Choroid plexus epithelial cell (primary cell): ENCODE measurements at regions not wholly inside any gene's neighbourhood (a gene's known extent, or its start where the extent isn't known, plus 50 kb on each side); places are given as distances from the start of the nearest gene placed in this dataset.

Experiments
- DNase-seq: peaks from one replicate; pipeline ENCODE4 v3.0.0-alpha.2; 2010; ENCODE audit warnings: low read depth
- H3K4me3 ChIP-seq: 2 replicates; pipeline ENCODE4 v1.5.1; 2011; ENCODE audit warnings: low read depth, mild to moderate bottlenecking, control low read depth, low read length, moderate library complexity
- CTCF ChIP-seq: conservative IDR thresholded peaks from 2 replicates; pipeline ENCODE4 v1.5.1; 2011; ENCODE audit warnings: low read depth, mild to moderate bottlenecking, control low read depth, inconsistent platforms, low read length, moderate library complexity

GRCh38 chr6:67094431-67094946 is 1387.5 kb upstream of the EYS start:
- no peak overlapping the region for H3K4me3 ChIP-seq
- DNase-seq, result no peak
- no peak for TF ChIP-seq CTCF

GRCh38 chr6:67073938-67074337 is 1366.9 kb upstream of the EYS start:
- no peak for DNase-seq
- no peak for TF ChIP-seq CTCF
- no peak overlapping the region for H3K4me3 ChIP-seq

DNA sequence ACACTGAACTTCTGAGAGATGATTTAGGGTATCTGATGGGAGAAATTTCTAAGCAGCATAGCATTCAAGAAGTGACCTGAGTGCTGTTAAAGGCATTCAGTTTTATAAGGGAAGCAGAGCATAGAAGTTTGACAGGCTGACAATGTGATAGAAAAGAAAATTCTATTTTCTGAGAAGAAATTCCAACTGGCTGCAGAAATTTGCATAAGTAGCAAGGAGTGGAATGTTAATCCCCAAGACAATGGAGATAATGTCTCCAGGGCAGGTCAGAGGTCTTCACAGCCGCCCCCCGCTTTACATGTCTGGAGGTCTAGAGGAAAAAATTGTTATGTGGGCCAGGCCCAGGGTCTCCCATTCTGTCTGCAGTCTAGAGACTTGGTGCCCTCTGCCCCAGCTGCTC is 1361.8 kb upstream of the EYS start:
- H3K4me3 ChIP-seq, result no peak overlapping the region
- DNase-seq, result no peak
- no peak for TF ChIP-seq CTCF

DNA sequence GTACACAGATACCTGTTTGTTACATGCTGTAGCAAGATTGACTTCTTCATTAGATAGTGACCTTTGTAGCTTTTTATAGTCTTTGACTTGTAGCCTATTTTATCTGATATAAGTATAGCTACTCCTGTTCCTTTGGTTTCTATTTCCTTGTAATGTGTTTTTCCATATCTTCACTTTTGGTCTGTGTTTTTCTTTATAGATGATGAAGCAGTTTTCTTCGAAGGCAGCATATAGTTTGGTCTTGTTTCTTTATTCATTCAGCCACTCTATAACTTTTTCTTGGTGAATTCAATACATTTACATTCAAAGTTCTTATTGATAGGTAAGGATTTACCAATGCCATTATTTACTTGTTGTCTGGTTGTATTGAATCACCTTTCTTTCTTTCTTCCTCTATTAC is 1357.3 kb upstream of the EYS start:
- no peak overlapping the region for H3K4me3 ChIP-seq
- DNase-seq, result no peak
- TF ChIP-seq CTCF, result no peak

DNA sequence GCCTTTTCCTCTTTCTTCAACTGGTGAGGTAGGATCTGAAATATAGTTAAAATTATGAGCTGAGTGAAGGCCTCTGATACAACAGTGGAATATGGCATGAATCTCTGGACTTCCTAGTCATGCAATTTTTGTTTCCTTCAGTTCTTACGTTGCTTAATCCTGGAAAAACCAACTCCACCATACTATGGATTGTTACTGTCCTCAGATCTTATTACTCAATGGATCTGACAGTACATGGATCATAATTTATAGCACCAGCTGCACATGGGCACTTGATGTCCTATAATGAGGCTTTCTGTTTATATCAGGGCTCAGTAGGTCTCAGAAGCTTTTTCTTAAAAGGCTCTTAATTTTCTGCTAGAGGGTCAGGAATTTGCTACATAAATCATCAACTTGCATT is 1341.0 kb upstream of the EYS start:
- H3K4me3 ChIP-seq, result no peak overlapping the region

GRCh38 chr6:67045076-67045475 is 1338.0 kb upstream of the EYS start:
- H3K4me3 ChIP-seq, result no peak overlapping the region
- no peak for DNase-seq
- TF ChIP-seq CTCF, result no peak

More for the DNA sequence above, 1341.0 kb upstream of the EYS start:
- no peak for DNase-seq
- no peak for TF ChIP-seq CTCF

DNA sequence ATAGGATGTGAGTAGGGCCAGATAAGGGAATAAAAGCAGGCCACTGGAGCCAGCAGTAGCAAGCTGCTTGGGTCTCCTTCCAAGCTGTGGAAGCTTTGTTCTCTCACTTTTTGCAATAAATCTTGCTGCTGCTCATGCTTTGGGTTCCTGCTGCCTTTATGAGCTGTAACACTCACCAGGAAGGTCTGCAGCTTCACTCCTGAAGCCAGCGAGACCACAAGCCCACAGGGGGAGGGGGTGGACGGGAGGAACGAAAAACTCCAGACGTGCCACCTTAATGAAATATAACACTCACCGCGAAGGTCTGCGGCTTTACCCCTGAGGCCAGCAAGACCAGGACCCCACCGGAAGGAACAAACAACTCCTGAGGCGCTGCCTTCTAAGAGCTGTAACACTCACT is 1324.4 kb upstream of the EYS start:
- DNase-seq, result no peak
- no peak for TF ChIP-seq CTCF
- no peak overlapping the region for H3K4me3 ChIP-seq
